ENCODE measurements at regions not wholly inside any gene's neighbourhood (a gene's known extent, or its start where the extent isn't known, plus 50 kb on each side); places are given as distances from the start of the nearest gene placed in this dataset.

DNA sequence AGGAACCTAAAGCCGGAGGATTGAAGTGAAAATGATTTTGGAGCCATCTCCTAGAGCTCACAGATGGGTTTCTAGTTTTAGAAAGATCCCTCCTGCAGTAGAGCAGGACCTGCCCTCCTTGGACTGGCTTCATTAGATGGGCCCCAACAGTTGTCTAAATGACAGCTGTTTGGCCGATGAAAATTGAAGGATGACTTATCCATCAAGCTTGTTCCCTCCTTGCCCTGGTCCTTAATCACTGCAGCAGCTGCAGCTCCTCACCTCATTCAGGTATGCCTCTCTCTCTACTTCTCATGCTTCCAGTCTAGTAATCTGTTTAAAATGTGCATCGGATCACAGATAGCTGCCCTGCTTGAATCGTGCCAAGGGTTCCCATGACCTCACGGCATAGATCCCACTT is 677.6 kb downstream of the BCL11A start:
- no peak for TF ChIP-seq CTCF (IDR thresholded peaks at IDR 0.05)
- TF ChIP-seq POLR2A (IDR thresholded peaks at IDR 0.05), result no peak
